NT2/D1 (cell line): ENCODE measurements at regions not wholly inside any gene's neighbourhood (a gene's known extent, or its start where the extent isn't known, plus 50 kb on each side); places are given as distances from the start of the nearest gene placed in this dataset.

Experiments used
- DNase-seq: peaks from one replicate; pipeline ENCODE4 v3.0.0-alpha.2; 2011; ENCODE audit warnings: low read depth, low spot score
- H3K27me3 ChIP-seq: 2 replicates; pipeline ENCODE4 v1.6.0; 2011; ENCODE audit warnings: mild to moderate bottlenecking; ENCODE audit not compliant: insufficient read length, insufficient read depth
- H3K36me3 ChIP-seq: 2 replicates; pipeline ENCODE4 v1.6.1; 2011; ENCODE audit warnings: mild to moderate bottlenecking, low read length, mixed read lengths; ENCODE audit not compliant: insufficient read depth, insufficient read length
- H3K4me1 ChIP-seq: 2 replicates; pipeline ENCODE4 v1.5.1; 2011; ENCODE audit not compliant: insufficient read depth, insufficient read length
- H3K4me3 ChIP-seq: 2 replicates; pipeline ENCODE4 v1.5.1; 2011; ENCODE audit warnings: low read depth; ENCODE audit not compliant: insufficient read length
- H3K9ac ChIP-seq: 2 replicates; pipeline ENCODE4 v1.6.0; 2011; ENCODE audit warnings: low read depth; ENCODE audit not compliant: insufficient read length
- H3K9me3 ChIP-seq: 2 replicates; pipeline ENCODE4 v1.5.1; 2011; ENCODE audit warnings: mild to moderate bottlenecking, low read length; ENCODE audit not compliant: insufficient read depth
- SUZ12 ChIP-seq: IDR thresholded peaks from 2 replicates; pipeline ENCODE4 v1.6.1; 2011; ENCODE audit not compliant: insufficient read length, insufficient read depth; ENCODE audit errors: extremely low read depth
- YY1 ChIP-seq: IDR thresholded peaks from 2 replicates; pipeline ENCODE4 v1.6.1; 2011; ENCODE audit not compliant: insufficient read length, insufficient read depth
- ZNF274 ChIP-seq: IDR thresholded peaks from 2 replicates; pipeline ENCODE4 v1.6.1; 2011; ENCODE audit warnings: mild to moderate bottlenecking, low read depth, low read length

- Histone ChIP-seq H3K4me1 (no peaks in the 10 kb centered on the region), H3K27me3 (no peaks in the 10 kb centered on the region), H3K36me3 (no peaks in the 10 kb centered on the region), H3K9me3 (no peaks in the 10 kb centered on the region), H3K4me3 (no peak overlapping the region), H3K9ac (no peak overlapping the region)
- TF ChIP-seq YY1 (no peak), ZNF274 (no peak), SUZ12 (no peak)
- no peak for DNase-seq
Measured at GRCh38 chr16:52022980-52023379, 524.0 kb downstream of the TOX3 start.

- Histone ChIP-seq H3K27me3 (no peaks in the 10 kb centered on the region), H3K36me3 (no peaks in the 10 kb centered on the region), H3K9me3 (0 out of 2 replicates have a peak, but pooled peaks cover 2% of the 10 kb centered on the region), H3K4me1 (no peaks in the 10 kb centered on the region), H3K4me3 (no peak overlapping the region), H3K9ac (no peak overlapping the region)
- TF ChIP-seq ZNF274 (no peak), YY1 (no peak), SUZ12 (no peak)
- no peak for DNase-seq
Measured at GRCh38 chr16:52022177-52022576, 524.8 kb downstream of the TOX3 start.

DNA sequence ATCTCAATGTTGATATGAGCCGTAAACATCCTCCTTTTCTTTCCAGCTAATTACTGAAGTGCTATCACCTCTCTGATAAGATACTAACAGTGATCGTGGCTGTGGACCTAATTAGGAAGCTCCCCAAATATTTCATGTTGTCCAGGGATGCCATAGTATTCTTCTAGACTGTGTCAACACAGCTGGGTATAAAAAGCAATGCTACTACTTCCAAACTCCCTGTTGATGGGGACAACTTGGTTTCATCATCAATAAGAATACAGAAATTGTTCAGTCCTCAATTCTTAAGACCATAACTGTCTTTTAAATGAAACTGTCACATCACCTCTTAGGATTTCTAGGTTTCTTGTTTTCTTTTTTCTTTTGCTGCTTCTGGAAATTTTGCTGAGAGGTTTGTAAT lies 530.6 kb downstream of the TOX3 start:
- Histone ChIP-seq H3K9ac (no peak overlapping the region), H3K9me3 (peaks cover 28% of the 10 kb centered on the region), H3K4me3 (no peak overlapping the region), H3K36me3 (no peaks in the 10 kb centered on the region), H3K4me1 (no peaks in the 10 kb centered on the region), H3K27me3 (no peaks in the 10 kb centered on the region)
- DNase-seq, result no peak
- TF ChIP-seq ZNF274 (no peak), SUZ12 (no peak), YY1 (no peak)

DNA sequence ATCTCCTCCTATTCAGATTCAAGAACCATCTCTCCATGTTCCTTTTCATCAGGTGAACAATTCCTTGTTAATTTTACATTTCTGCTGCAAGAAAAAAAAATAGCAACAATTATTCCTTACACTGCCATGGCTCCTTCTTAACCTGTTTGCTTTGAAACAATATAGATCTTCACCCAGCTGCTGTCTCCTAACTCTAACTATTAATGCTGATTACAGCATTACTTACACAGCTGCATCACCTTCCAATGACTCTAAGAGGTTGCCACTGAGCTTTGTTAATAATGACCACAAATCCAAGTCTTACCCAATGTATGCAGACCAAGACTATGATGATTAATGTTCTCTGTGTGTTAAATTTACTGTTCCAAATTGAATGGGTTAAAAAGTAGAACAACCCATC lies 541.4 kb downstream of the TOX3 start:
- no peaks in the 10 kb centered on the region for H3K36me3 ChIP-seq
- no peak overlapping the region for H3K4me3 ChIP-seq
- TF ChIP-seq ZNF274 (no peak), YY1 (no peak), SUZ12 (no peak)
- H3K9me3 ChIP-seq, result no peaks in the 10 kb centered on the region
- H3K27me3 ChIP-seq, result no peaks in the 10 kb centered on the region
- DNase-seq, result no peak
- no peak overlapping the region for H3K9ac ChIP-seq
- no peaks in the 10 kb centered on the region for H3K4me1 ChIP-seq

- no peak for DNase-seq
- no peaks in the 10 kb centered on the region for H3K36me3 ChIP-seq
- H3K4me1 ChIP-seq, result no peaks in the 10 kb centered on the region
- no peak overlapping the region for H3K9ac ChIP-seq
- H3K9me3 ChIP-seq, result no peaks in the 10 kb centered on the region
- H3K4me3 ChIP-seq, result no peak overlapping the region
- no peaks in the 10 kb centered on the region for H3K27me3 ChIP-seq
- no peak for TF ChIP-seq YY1
Measured at GRCh38 chr16:52004343-52004742, 542.6 kb downstream of the TOX3 start.

GRCh38 chr16:52002026-52002425 lies 544.9 kb downstream of the TOX3 start:
- TF ChIP-seq ZNF274, result no peak
- no peak for TF ChIP-seq YY1
- TF ChIP-seq SUZ12, result no peak
- DNase-seq, result no peak
- H3K36me3 ChIP-seq, result no peaks in the 10 kb centered on the region
- no peak overlapping the region for H3K4me3 ChIP-seq
- H3K4me1 ChIP-seq, result no peaks in the 10 kb centered on the region
- H3K27me3 ChIP-seq, result no peaks in the 10 kb centered on the region
- H3K9ac ChIP-seq, result no peak overlapping the region
- H3K9me3 ChIP-seq, result peaks cover 6% of the 10 kb centered on the region; the same call in 1 of the 2 replicates

DNA sequence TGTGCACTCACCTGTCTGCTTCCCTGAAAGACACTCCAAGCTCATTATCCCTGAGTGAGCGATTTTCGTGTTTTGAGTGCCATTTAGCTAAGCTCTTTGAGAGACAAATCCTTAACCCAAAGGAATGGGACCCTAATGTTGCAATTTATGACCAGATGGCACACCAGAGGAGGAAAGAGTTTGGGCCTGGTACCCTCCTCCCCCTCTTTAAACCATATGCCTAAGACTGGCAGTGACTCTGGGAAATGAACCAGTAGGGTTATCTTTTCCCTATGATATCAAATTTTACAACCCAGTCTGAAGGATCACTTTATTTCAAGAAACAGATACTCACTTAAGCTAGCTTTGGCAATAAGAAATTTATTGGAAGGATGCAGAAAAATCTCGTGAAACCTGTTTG lies 550.4 kb downstream of the TOX3 start:
- no peak overlapping the region for H3K9ac ChIP-seq
- TF ChIP-seq ZNF274 (no peak), YY1 (no peak), SUZ12 (no peak)
- H3K4me3 ChIP-seq, result no peak overlapping the region
- no peaks in the 10 kb centered on the region for H3K4me1 ChIP-seq
- peaks cover 8% of the 10 kb centered on the region; the same call in 1 of the 2 replicates for H3K9me3 ChIP-seq
- H3K27me3 ChIP-seq, result no peaks in the 10 kb centered on the region
- no peak for DNase-seq
- no peaks in the 10 kb centered on the region for H3K36me3 ChIP-seq

DNA sequence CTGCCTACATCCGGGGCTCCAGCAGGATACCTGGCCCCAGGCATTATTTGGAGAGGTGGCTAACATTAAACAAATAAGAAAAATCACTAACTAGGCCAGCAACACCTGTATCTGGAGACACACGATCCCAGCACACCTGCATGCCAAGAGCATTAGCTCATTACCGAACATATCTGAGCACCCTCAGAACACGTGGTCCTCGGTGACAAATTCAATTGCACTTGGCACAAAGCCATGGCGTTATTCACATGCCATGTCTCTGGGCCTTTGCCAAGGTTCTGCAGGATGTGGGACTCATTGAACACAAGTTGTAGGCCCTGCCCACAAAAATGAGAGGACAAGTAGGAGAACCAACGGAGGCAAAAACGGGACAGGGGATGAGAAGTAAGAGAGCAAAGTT lies 552.3 kb downstream of the TOX3 start:
- Histone ChIP-seq H3K36me3 (no peaks in the 10 kb centered on the region), H3K27me3 (no peaks in the 10 kb centered on the region), H3K9ac (no peak overlapping the region), H3K4me3 (no peak overlapping the region), H3K9me3 (peaks cover 8% of the 10 kb centered on the region; the same call in 1 of the 2 replicates), H3K4me1 (no peaks in the 10 kb centered on the region)
- TF ChIP-seq ZNF274 (no peak), YY1 (no peak), SUZ12 (no peak)
- no peak for DNase-seq
